Testis (tissue), 2 donors: ENCODE measurements at regions not wholly inside any gene's neighbourhood (a gene's known extent, or its start where the extent isn't known, plus 50 kb on each side); places are given as distances from the start of the nearest gene placed in this dataset.

ENCODE experiments used
- DNase-seq: peaks from one replicate; pipeline ENCODE4 v3.0.0-alpha.2; 2019
- H3K27ac ChIP-seq, 2 donors: fragments of 200-600 bp; sonication (generic); one replicate each; pipeline ENCODE4 v1.5.1; 2019
- H3K27me3 ChIP-seq: fragments of 200-600 bp; sonication (generic); one replicate; pipeline ENCODE4 v1.5.1; 2019
- H3K36me3 ChIP-seq: fragments of 200-600 bp; sonication (generic); one replicate; pipeline ENCODE4 v1.5.1; 2017; ENCODE audit warnings: low read depth; ENCODE audit errors: missing control alignments
- H3K4me1 ChIP-seq: fragments of 200-600 bp; sonication (generic); one replicate; pipeline ENCODE4 v1.5.1; 2019
- H3K4me3 ChIP-seq, 2 donors: fragments of 200-600 bp; sonication (generic); one replicate each; pipeline ENCODE4 v1.5.1; 2017 to 2019
- H3K9me3 ChIP-seq: fragments of 200-600 bp; sonication (generic); one replicate; pipeline ENCODE4 v1.5.1; 2017
- POLR2A ChIP-seq: fragments of 450-650 bp; IDR thresholded peaks from one replicate; pipeline ENCODE4 v1.6.1; 2017; ENCODE audit warnings: antibody characterized with exemption, mild to moderate bottlenecking, moderate library complexity
- WGBS, 2 donors: methylation state at CpG; one replicate each; pipeline ENCODE4 v1.1.5; 2018; 5-methylcytosine and 5-hydroxymethylcytosine counted together
- intact Hi-C: fragments of 100-400 bp; cut with DNase I; formaldehyde crosslinking; loops from one replicate; pipeline ENCODE4 v1.15.1; 2023; ENCODE audit warnings: low total_unique reads
- TF ChIP-seq, protein P1 (sequence below), 3 experiments: fragments of 450-650 bp in 2 of 3; fragments of 200-600 bp in 1 of 3; sonication (generic) in 1 of 3; IDR thresholded peaks; one replicate each; pipeline ENCODE4 v1.5.1; 2016 to 2019; ENCODE audit warnings: antibody characterized with exemption in 3 of 3, mild to moderate bottlenecking in 2 of 3, moderate library complexity in 1 of 3

- H3K27me3 ChIP-seq, result no peaks in the 10 kb centered on the region
- H3K4me3 ChIP-seq, result no peak overlapping the region
- intact Hi-C loops, result no loop called here
- H3K4me1 ChIP-seq, result no peaks in the 10 kb centered on the region
- no peaks in the 10 kb centered on the region for H3K9me3 ChIP-seq
- 96 to 98% methylated on average over 1 of the region's 1 CpG for WGBS, 2 donors
- no peak overlapping the region for H3K27ac ChIP-seq
- H3K36me3 ChIP-seq, result no peaks in the 10 kb centered on the region
- TF ChIP-seq, protein P1, sequence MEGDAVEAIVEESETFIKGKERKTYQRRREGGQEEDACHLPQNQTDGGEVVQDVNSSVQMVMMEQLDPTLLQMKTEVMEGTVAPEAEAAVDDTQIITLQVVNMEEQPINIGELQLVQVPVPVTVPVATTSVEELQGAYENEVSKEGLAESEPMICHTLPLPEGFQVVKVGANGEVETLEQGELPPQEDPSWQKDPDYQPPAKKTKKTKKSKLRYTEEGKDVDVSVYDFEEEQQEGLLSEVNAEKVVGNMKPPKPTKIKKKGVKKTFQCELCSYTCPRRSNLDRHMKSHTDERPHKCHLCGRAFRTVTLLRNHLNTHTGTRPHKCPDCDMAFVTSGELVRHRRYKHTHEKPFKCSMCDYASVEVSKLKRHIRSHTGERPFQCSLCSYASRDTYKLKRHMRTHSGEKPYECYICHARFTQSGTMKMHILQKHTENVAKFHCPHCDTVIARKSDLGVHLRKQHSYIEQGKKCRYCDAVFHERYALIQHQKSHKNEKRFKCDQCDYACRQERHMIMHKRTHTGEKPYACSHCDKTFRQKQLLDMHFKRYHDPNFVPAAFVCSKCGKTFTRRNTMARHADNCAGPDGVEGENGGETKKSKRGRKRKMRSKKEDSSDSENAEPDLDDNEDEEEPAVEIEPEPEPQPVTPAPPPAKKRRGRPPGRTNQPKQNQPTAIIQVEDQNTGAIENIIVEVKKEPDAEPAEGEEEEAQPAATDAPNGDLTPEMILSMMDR (IDR thresholded peaks at IDR 0.05), result no peak
- no peak for TF ChIP-seq POLR2A
- DNase-seq, result no peak
Observed at GRCh38 chr1:83552820-83553219, 446.1 kb downstream of the TTLL7 start.

- H3K4me1 ChIP-seq, result no peaks in the 10 kb centered on the region
- no peaks in the 10 kb centered on the region for H3K36me3 ChIP-seq
- TF ChIP-seq POLR2A, result no peak
- TF ChIP-seq, protein P1 (IDR thresholded peaks at IDR 0.05), result no peak
- intact Hi-C loops, result no loop called here
- H3K9me3 ChIP-seq, result no peaks in the 10 kb centered on the region
- no peaks in the 10 kb centered on the region for H3K27me3 ChIP-seq
- no peak for DNase-seq
- H3K27ac ChIP-seq, result no peak overlapping the region
- WGBS, 2 donors, result 94 to 100% methylated on average over 1 of the region's 1 CpG
- H3K4me3 ChIP-seq, result no peak overlapping the region
Observed at GRCh38 chr1:83548311-83548710, 450.6 kb downstream of the TTLL7 start.

DNA sequence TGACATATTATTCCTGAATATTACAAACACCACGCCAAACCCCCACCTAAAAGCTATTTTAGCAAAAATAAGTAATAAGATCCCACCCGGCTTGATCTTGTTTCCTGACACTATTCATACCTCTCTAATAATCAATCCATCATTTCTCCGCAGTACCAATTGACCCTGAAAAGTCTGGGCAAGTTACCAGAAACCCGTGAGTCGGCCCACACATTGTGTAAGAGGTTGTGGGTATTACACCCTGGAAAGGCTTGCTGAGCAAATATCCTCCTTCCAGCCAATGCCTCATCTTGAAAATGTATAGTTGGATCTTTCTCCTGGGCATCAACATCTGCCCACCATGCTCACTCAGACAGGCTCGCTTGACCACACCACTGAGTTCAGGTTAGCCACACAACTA is 451.0 kb downstream of the TTLL7 start:
- intact Hi-C loops, result no loop called here
- DNase-seq, result no peak
- Histone ChIP-seq H3K27me3 (no peaks in the 10 kb centered on the region), H3K4me1 (no peaks in the 10 kb centered on the region), H3K36me3 (no peaks in the 10 kb centered on the region), H3K4me3 (no peak overlapping the region), H3K27ac (no peak overlapping the region), H3K9me3 (no peaks in the 10 kb centered on the region)
- 96% methylated on average over 6 of the region's 6 CpGs for WGBS, 2 donors
- TF ChIP-seq POLR2A, result no peak
- TF ChIP-seq, protein P1 (IDR thresholded peaks at IDR 0.05), result no peak

DNA sequence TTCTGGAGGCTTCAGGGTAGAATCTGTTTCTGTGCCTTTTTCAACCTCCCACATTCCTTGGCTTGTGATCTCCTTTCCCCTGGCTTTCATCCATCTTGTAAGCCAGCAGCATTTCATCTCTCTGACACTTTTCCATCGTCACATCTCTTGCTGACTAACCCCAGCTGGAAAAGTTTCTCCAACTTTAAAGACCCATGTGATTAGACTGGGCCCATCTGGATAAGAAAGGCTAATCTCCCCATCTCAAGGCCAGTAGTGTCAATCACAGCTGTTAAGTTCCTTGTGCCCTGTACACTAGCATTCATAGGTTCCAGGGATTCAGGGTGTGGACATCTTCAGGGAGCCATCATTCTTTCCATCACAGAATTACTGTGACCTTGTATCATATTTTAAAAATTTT is 452.1 kb downstream of the TTLL7 start:
- no peak for TF ChIP-seq POLR2A
- TF ChIP-seq, protein P1 (IDR thresholded peaks at IDR 0.05), result no peak
- intact Hi-C loops, result no loop called here
- no peak overlapping the region for H3K27ac ChIP-seq
- H3K36me3 ChIP-seq, result no peaks in the 10 kb centered on the region
- H3K4me3 ChIP-seq, result no peak overlapping the region
- H3K27me3 ChIP-seq, result no peaks in the 10 kb centered on the region
- DNase-seq, result no peak
- H3K4me1 ChIP-seq, result no peaks in the 10 kb centered on the region
- H3K9me3 ChIP-seq, result no peaks in the 10 kb centered on the region
- WGBS, 2 donors, result 44 to 63% methylated on average over 1 of the region's 1 CpG

GRCh38 chr1:83545066-83545862 is 453.7 kb downstream of the TTLL7 start:
- intact Hi-C loops, result no loop called here
- Histone ChIP-seq H3K36me3 (no peaks in the 10 kb centered on the region), H3K27me3 (no peaks in the 10 kb centered on the region), H3K9me3 (no peaks in the 10 kb centered on the region), H3K4me3 (no peak overlapping the region), H3K4me1 (no peaks in the 10 kb centered on the region), H3K27ac (no peak overlapping the region)
- 91% methylated on average over 5 of the region's 5 CpGs for WGBS, 2 donors
- DNase-seq, result no peak
- no peak for TF ChIP-seq POLR2A
- TF ChIP-seq, protein P1 (IDR thresholded peaks at IDR 0.05), result peak in 1 of 3 experiments; percentile 14
